ENCODE measurements at regions not wholly inside any gene's neighbourhood (a gene's known extent, or its start where the extent isn't known, plus 50 kb on each side); places are given as distances from the start of the nearest gene placed in this dataset.

GRCh38 chr3:147919496-147919895, 510.3 kb downstream of the ZIC1 start:
- no peak for TF ChIP-seq PKNOX1 (IDR thresholded peaks at IDR 0.05)
- no peak for TF ChIP-seq BHLHE40 (IDR thresholded peaks at IDR 0.05; ENCODE audit: borderline replicate concordance)
- TF ChIP-seq L3MBTL2 (conservative IDR thresholded peaks at IDR 0.05) = no peak
- TF ChIP-seq CTBP1 (IDR thresholded peaks at IDR 0.05; ENCODE audit: borderline replicate concordance) = no peak
- TF ChIP-seq SUZ12 (IDR thresholded peaks at IDR 0.05) = no peak
- no peak for TF ChIP-seq ELF4 (IDR thresholded peaks at IDR 0.05)
- no peak for TF ChIP-seq TARDBP (IDR thresholded peaks at IDR 0.05)
- TF ChIP-seq FOXA1 (IDR thresholded peaks at IDR 0.05) = no peak
- TF ChIP-seq SP1 (IDR thresholded peaks at IDR 0.05) = no peak
- TF ChIP-seq FOXK2 (IDR thresholded peaks at IDR 0.05) = no peak
- TF ChIP-seq ARNT (IDR thresholded peaks at IDR 0.05) = no peak
- TF ChIP-seq HDGF (IDR thresholded peaks at IDR 0.05; ENCODE audit: borderline replicate concordance) = no peak
- no peak for TF ChIP-seq ZNF384 (IDR thresholded peaks at IDR 0.05)
- no peak for TF ChIP-seq NFRKB (IDR thresholded peaks at IDR 0.05)
- TF ChIP-seq FOXM1 (IDR thresholded peaks at IDR 0.05; ENCODE audit: borderline replicate concordance) = no peak
- TF ChIP-seq LEF1 (IDR thresholded peaks at IDR 0.05; ENCODE audit: borderline replicate concordance) = no peak
- POLR2A ChIA-PET = no interaction called here

GRCh38 chr3:147921051-147921450, 511.9 kb downstream of the ZIC1 start:
- CTCF ChIA-PET = no interaction called here
- POLR2A ChIA-PET = no interaction called here
- TF ChIP-seq ZNF384 (IDR thresholded peaks at IDR 0.05) (no peak), SUZ12 (IDR thresholded peaks at IDR 0.05) (no peak), TARDBP (IDR thresholded peaks at IDR 0.05) (no peak), BHLHE40 (IDR thresholded peaks at IDR 0.05; ENCODE audit: borderline replicate concordance) (no peak), PKNOX1 (IDR thresholded peaks at IDR 0.05) (no peak)
- no peak for DNase-seq (ENCODE audit: extremely low spot score)

More at GRCh38 chr3:147919496-147919895, 510.3 kb downstream of the ZIC1 start:
- CTCF ChIA-PET = no interaction called here
- DNase-seq (ENCODE audit: extremely low spot score) = no peak

- ChIA-PET CTCF (no interaction called here), POLR2A (no interaction called here)
- no peak for DNase-seq (ENCODE audit: extremely low spot score)
- TF ChIP-seq L3MBTL2 (conservative IDR thresholded peaks at IDR 0.05) = no peak
- no peak for TF ChIP-seq ARNT (IDR thresholded peaks at IDR 0.05)
- TF ChIP-seq ELF4 (IDR thresholded peaks at IDR 0.05) = no peak
- no peak for TF ChIP-seq SUZ12 (IDR thresholded peaks at IDR 0.05)
- TF ChIP-seq NFRKB (IDR thresholded peaks at IDR 0.05) = no peak
- TF ChIP-seq PKNOX1 (IDR thresholded peaks at IDR 0.05) = no peak
These were observed 515.6 kb downstream of the ZIC1 start for GRCh38 chr3:147924755-147925154.

GRCh38 chr3:147925272-147925671, 516.1 kb downstream of the ZIC1 start:
- CTCF ChIA-PET = no interaction called here
- no peak for DNase-seq (ENCODE audit: extremely low spot score)
- TF ChIP-seq TARDBP (IDR thresholded peaks at IDR 0.05) (no peak), ZNF384 (IDR thresholded peaks at IDR 0.05) (no peak), SUZ12 (IDR thresholded peaks at IDR 0.05) (no peak), LEF1 (IDR thresholded peaks at IDR 0.05; ENCODE audit: borderline replicate concordance) (no peak), HDGF (IDR thresholded peaks at IDR 0.05; ENCODE audit: borderline replicate concordance) (no peak), FOXK2 (IDR thresholded peaks at IDR 0.05) (no peak), L3MBTL2 (conservative IDR thresholded peaks at IDR 0.05) (no peak), PKNOX1 (IDR thresholded peaks at IDR 0.05) (no peak), ARNT (IDR thresholded peaks at IDR 0.05) (no peak), FOXM1 (IDR thresholded peaks at IDR 0.05; ENCODE audit: borderline replicate concordance) (no peak), FOXA1 (IDR thresholded peaks at IDR 0.05) (no peak)
- POLR2A ChIA-PET = no interaction called here

- TF ChIP-seq PKNOX1 (IDR thresholded peaks at IDR 0.05) (peak; percentile 63), LEF1 (IDR thresholded peaks at IDR 0.05; ENCODE audit: borderline replicate concordance) (no peak)
- DNase-seq (ENCODE audit: extremely low spot score) = no peak
- ChIA-PET CTCF (interaction anchor here (0.7 kb wide), 1 partner anchor 569 kb away, joined by 3 read pairs; no protein-coding TSS in a partner anchor), POLR2A (no interaction called here)
These were observed 521.2 kb downstream of the ZIC1 start for GRCh38 chr3:147930232-147930807.

GRCh38 chr3:147934451-147935180, 525.5 kb downstream of the ZIC1 start:
- no peak for TF ChIP-seq FOXM1 (IDR thresholded peaks at IDR 0.05; ENCODE audit: borderline replicate concordance)
- TF ChIP-seq ARNT (IDR thresholded peaks at IDR 0.05) = no peak
- TF ChIP-seq ZNF384 (IDR thresholded peaks at IDR 0.05) = no peak
- no peak for TF ChIP-seq NFRKB (IDR thresholded peaks at IDR 0.05)
- TF ChIP-seq BHLHE40 (IDR thresholded peaks at IDR 0.05; ENCODE audit: borderline replicate concordance) = no peak
- TF ChIP-seq FOXA1 (IDR thresholded peaks at IDR 0.05) = no peak
- no peak for TF ChIP-seq ELF4 (IDR thresholded peaks at IDR 0.05)
- TF ChIP-seq HDGF (IDR thresholded peaks at IDR 0.05; ENCODE audit: borderline replicate concordance) = no peak
- no peak for TF ChIP-seq PKNOX1 (IDR thresholded peaks at IDR 0.05)
- no peak for TF ChIP-seq FOXK2 (IDR thresholded peaks at IDR 0.05)
- TF ChIP-seq CTBP1 (IDR thresholded peaks at IDR 0.05; ENCODE audit: borderline replicate concordance) = no peak
- no peak for TF ChIP-seq SP1 (IDR thresholded peaks at IDR 0.05)
- no peak for DNase-seq (ENCODE audit: extremely low spot score)
- POLR2A ChIA-PET = no interaction called here
- CTCF ChIA-PET = no interaction called here

All from HEK293T (cell line).